ENCODE measurements at regions not wholly inside any gene's neighbourhood (a gene's known extent, or its start where the extent isn't known, plus 50 kb on each side); places are given as distances from the start of the nearest gene placed in this dataset.

DNA sequence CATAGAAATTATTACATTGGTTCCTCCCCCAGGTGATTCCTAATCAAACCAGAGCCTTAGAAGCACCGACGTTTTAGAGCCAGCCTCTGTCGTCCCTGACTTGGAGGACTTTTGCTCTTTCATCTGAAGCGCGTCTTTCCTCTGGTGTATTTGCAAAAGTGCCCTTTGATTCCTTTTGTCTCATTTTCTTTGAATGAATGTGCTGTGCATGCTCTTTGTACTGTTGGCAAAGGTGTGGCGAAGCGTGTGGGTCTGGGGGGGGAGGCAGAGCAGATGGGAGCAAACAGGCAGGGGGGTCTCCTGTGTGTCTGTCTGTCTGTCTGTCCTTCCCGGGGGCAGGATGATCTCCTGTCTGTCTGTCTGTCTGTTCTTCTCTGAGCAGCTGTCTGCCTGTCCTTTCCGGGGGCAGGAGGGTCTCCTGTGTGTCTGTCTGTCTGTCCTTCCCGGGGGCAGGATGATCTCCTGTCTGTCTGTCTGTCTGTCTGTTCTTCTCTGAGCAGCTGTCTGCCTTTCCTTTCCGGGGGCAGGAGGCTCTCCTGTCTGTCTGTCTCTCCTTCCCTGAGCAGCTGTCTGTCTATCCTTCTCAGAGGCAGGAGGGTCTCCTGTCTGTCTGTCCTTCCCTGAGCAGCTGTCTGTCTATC, 205.5 kb upstream of the MYT1L start:
- Histone ChIP-seq H2AK5ac (ENCODE audit: low read depth, low read length) (no peak overlapping the region), H2BK12ac (ENCODE audit: low read depth, low read length) (no peak overlapping the region), H3K56ac (replicated peaks; ENCODE audit: insufficient read length, low read depth, low read length) (no peak overlapping the region), H3K9ac (replicated peaks in 1 of 4; ENCODE audit: extremely low read depth in 1 of 4, low read depth in 3 of 4, low read length in 3 of 4) (no peak overlapping the region), H3K36me3 (ENCODE audit: control insufficient read depth in 2 of 4, insufficient read depth in 4 of 4, low read length in 3 of 4) (no peaks in the 10 kb centered on the region), H3K23me2 (ENCODE audit: low read depth, low read length) (no peaks in the 10 kb centered on the region), H2BK5ac (ENCODE audit: low read depth, low read length) (no peak overlapping the region), H4K8ac (ENCODE audit: extremely low read depth, insufficient read depth, low read length) (no peak overlapping the region), H4K91ac (replicated peaks; ENCODE audit: insufficient read length, low read length) (no peak overlapping the region), H3K4me3 (ENCODE audit: extremely low read depth in 1 of 4, insufficient read depth in 2 of 4, low read depth in 3 of 4, low read length in 4 of 4) (no peak overlapping the region), H3K4me2 (ENCODE audit: insufficient read depth in 1 of 2, low read depth in 2 of 2, low read length in 2 of 2) (no peak overlapping the region), H3K14ac (ENCODE audit: insufficient read length) (no peak overlapping the region), H3K9me3 (ENCODE audit: insufficient read depth in 2 of 2, low read depth in 1 of 2, low read length in 1 of 2) (no peaks in the 10 kb centered on the region), H3K27ac (ENCODE audit: low read depth, low read length) (no peak overlapping the region), H4K20me1 (replicated peaks in 1 of 2; ENCODE audit: control insufficient read depth in 1 of 2, insufficient read depth in 2 of 2, low read length in 2 of 2) (no peaks in the 10 kb centered on the region), H2AFZ (ENCODE audit: low read length) (no peak overlapping the region), H3K18ac (ENCODE audit: extremely low read depth, low read length) (no peak overlapping the region; the same call in 1 of the 2 replicates), H3K79me1 (ENCODE audit: low read depth, low read length) (no peaks in the 10 kb centered on the region), H3K79me2 (ENCODE audit: control insufficient read depth in 1 of 2, insufficient read depth in 2 of 2, low read length in 2 of 2) (no peaks in the 10 kb centered on the region), H3K23ac (ENCODE audit: insufficient read length) (no peak overlapping the region), H3K4ac (replicated peaks; ENCODE audit: insufficient read length, low read depth, low read length) (no peak overlapping the region), H3K4me1 (replicated peaks in 1 of 4; ENCODE audit: control insufficient read depth in 3 of 4, insufficient read depth in 4 of 4, low read length in 3 of 4) (no peaks in the 10 kb centered on the region), H4K5ac (ENCODE audit: insufficient read length, low read depth, low read length) (no peak overlapping the region), H3K27me3 (replicated peaks in 1 of 4; ENCODE audit: control insufficient read depth in 3 of 4, extremely low read depth in 1 of 4, insufficient read depth in 3 of 4, low read length in 3 of 4) (no peaks in the 10 kb centered on the region), H2BK120ac (replicated peaks; ENCODE audit: low read depth, low read length) (no peak overlapping the region), H2BK15ac (ENCODE audit: low read length) (no peak overlapping the region), H2BK20ac (ENCODE audit: low read length) (no peak overlapping the region)
- 77% methylated on average over 9 of the region's 11 CpGs; no CpG with 5 or more reads in 1 of the 2 experiments for WGBS, 2 experiments (ENCODE audit: extremely low coverage in 1 of 2, insufficient coverage in 1 of 2, insufficient read length in 1 of 2, insufficient replicate concordance in 2 of 2, low coverage in 1 of 2, low lambda C conversion rate in 2 of 2, missing lambda C conversion rate in 1 of 2)
- POLR2A ChIA-PET (ENCODE audit: partially characterized antibody), result no interaction called here
- FAIRE-seq, result no peak
- no peak for DNase-seq (ENCODE audit: low read depth in 1 of 2, low spot score in 2 of 2)
- CTCF ChIA-PET (ENCODE audit: partially characterized antibody), result no interaction called here
- TF ChIP-seq RXRA (IDR thresholded peaks at IDR 0.05; ENCODE audit: insufficient read depth, low read depth, low read length), result no peak
- no peak for TF ChIP-seq CREB1 (IDR thresholded peaks at IDR 0.05)
- TF ChIP-seq POLR2A (IDR thresholded peaks at IDR 0.05; ENCODE audit: control extremely low read depth in 1 of 2, low read depth in 2 of 2, low read length in 2 of 2), result no peak
- TF ChIP-seq SP2 (IDR thresholded peaks at IDR 0.05; ENCODE audit: low read length), result no peak
- TF ChIP-seq SIN3A (conservative IDR thresholded peaks at IDR 0.05 in 1 of 2, IDR thresholded peaks at IDR 0.05 in 1 of 2; ENCODE audit: low read depth in 1 of 2, low read length in 2 of 2), result no peak
- no peak for TF ChIP-seq USF2 (IDR thresholded peaks at IDR 0.05; ENCODE audit: low read length)
- no peak for TF ChIP-seq POLR2AphosphoS5 (IDR thresholded peaks at IDR 0.05; ENCODE audit: low read depth, low read length)
- TF ChIP-seq RNF2 (IDR thresholded peaks at IDR 0.05; ENCODE audit: borderline replicate concordance, low read depth, low read length, missing control alignments, poor library complexity, severe bottlenecking), result no peak
- TF ChIP-seq CHD2 (IDR thresholded peaks at IDR 0.05; ENCODE audit: low read length), result no peak
- TF ChIP-seq ASH2L (IDR thresholded peaks at IDR 0.05; ENCODE audit: low read length), result no peak
- no peak for TF ChIP-seq ATF3 (IDR thresholded peaks at IDR 0.05; ENCODE audit: insufficient read depth, low read depth, low read length)
- no peak for TF ChIP-seq MAFK (IDR thresholded peaks at IDR 0.05; ENCODE audit: low read depth, low read length)
- TF ChIP-seq HDAC2 (IDR thresholded peaks at IDR 0.05; ENCODE audit: borderline replicate concordance in 1 of 2, low read depth in 2 of 2, low read length in 2 of 2), result no peak

Measured in H1 (cell line).